ENCODE measurements at regions not wholly inside any gene's neighbourhood (a gene's known extent, or its start where the extent isn't known, plus 50 kb on each side); places are given as distances from the start of the nearest gene placed in this dataset.
"Not testable (repeated sequence)": the region's sequence is repeated elsewhere in the genome, so short reads cannot be mapped to it uniquely, and the experiment has no call there.

GRCh38 chr17:21470422-21470821 is 94.3 kb downstream of the KCNJ12 start:
- not testable (repeated sequence) for H3K4me3 ChIP-seq (ENCODE audit: insufficient read depth, low read depth, low read length, poor library complexity, severe bottlenecking); H3K4me1 ChIP-seq (ENCODE audit: control insufficient read depth, insufficient read depth, low read length, poor library complexity, severe bottlenecking); H3K36me3 ChIP-seq (ENCODE audit: control insufficient read depth, insufficient read depth, low read length); H3K9me3 ChIP-seq (ENCODE audit: control insufficient read depth, low read length); H3K27me3 ChIP-seq (replicated peaks; ENCODE audit: control insufficient read depth, insufficient read depth, low read length, poor library complexity, severe bottlenecking); H3K27ac ChIP-seq (ENCODE audit: insufficient read depth, low read length, poor library complexity, severe bottlenecking); DNase-seq

DNA sequence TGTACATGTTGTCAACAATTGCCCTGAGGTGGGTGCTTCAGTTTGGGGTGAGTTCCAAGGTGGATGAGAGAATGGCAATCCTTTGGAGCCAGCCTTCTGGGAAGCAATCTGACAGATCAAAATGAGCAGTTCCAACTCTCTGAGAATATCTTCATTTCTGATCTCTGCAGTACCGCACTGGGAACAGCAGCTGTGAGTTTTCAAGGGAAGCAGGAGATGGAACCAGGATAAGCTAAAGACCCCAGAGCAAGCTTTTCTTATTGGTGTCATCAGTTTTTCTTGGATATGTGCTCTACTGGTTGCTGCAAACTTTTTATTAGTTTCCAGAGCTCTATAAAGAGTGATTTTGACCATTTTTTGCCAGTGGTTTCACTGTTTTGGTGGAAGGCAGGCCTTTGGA is 94.7 kb downstream of the KCNJ12 start:
- Histone ChIP-seq H3K4me1 (ENCODE audit: control insufficient read depth, insufficient read depth, low read length, poor library complexity, severe bottlenecking) (no peaks in the 10 kb centered on the region), H3K27ac (ENCODE audit: insufficient read depth, low read length, poor library complexity, severe bottlenecking) (no peak overlapping the region), H3K36me3 (ENCODE audit: control insufficient read depth, insufficient read depth, low read length) (no peaks in the 10 kb centered on the region), H3K27me3 (replicated peaks; ENCODE audit: control insufficient read depth, insufficient read depth, low read length, poor library complexity, severe bottlenecking) (no peaks in the 10 kb centered on the region), H3K4me3 (ENCODE audit: insufficient read depth, low read depth, low read length, poor library complexity, severe bottlenecking) (no peak overlapping the region), H3K9me3 (ENCODE audit: control insufficient read depth, low read length) (no peaks in the 10 kb centered on the region)
- DNase-seq = no peak

- no peak for DNase-seq
- Histone ChIP-seq H3K27ac (ENCODE audit: insufficient read depth, low read length, poor library complexity, severe bottlenecking) (no peak overlapping the region), H3K27me3 (replicated peaks; ENCODE audit: control insufficient read depth, insufficient read depth, low read length, poor library complexity, severe bottlenecking) (no peaks in the 10 kb centered on the region), H3K4me3 (ENCODE audit: insufficient read depth, low read depth, low read length, poor library complexity, severe bottlenecking) (no peak overlapping the region), H3K4me1 (ENCODE audit: control insufficient read depth, insufficient read depth, low read length, poor library complexity, severe bottlenecking) (no peaks in the 10 kb centered on the region), H3K36me3 (ENCODE audit: control insufficient read depth, insufficient read depth, low read length) (no peaks in the 10 kb centered on the region), H3K9me3 (ENCODE audit: control insufficient read depth, low read length) (no peaks in the 10 kb centered on the region)
Measured at GRCh38 chr17:21474815-21475214, 98.7 kb downstream of the KCNJ12 start.

- Histone ChIP-seq H3K36me3 (ENCODE audit: control insufficient read depth, insufficient read depth, low read length) (no peaks in the 10 kb centered on the region), H3K27me3 (replicated peaks; ENCODE audit: control insufficient read depth, insufficient read depth, low read length, poor library complexity, severe bottlenecking) (no peaks in the 10 kb centered on the region), H3K4me1 (ENCODE audit: control insufficient read depth, insufficient read depth, low read length, poor library complexity, severe bottlenecking) (no peaks in the 10 kb centered on the region), H3K27ac (ENCODE audit: insufficient read depth, low read length, poor library complexity, severe bottlenecking) (no peak overlapping the region), H3K9me3 (ENCODE audit: control insufficient read depth, low read length) (no peaks in the 10 kb centered on the region), H3K4me3 (ENCODE audit: insufficient read depth, low read depth, low read length, poor library complexity, severe bottlenecking) (no peak overlapping the region)
- no peak for DNase-seq
Measured at GRCh38 chr17:21475571-21475970, 99.4 kb downstream of the KCNJ12 start.

GRCh38 chr17:21476867-21477266 is 100.7 kb downstream of the KCNJ12 start:
- H3K4me3 ChIP-seq (ENCODE audit: insufficient read depth, low read depth, low read length, poor library complexity, severe bottlenecking) = no peak overlapping the region
- H3K9me3 ChIP-seq (ENCODE audit: control insufficient read depth, low read length) = no peaks in the 10 kb centered on the region
- H3K27ac ChIP-seq (ENCODE audit: insufficient read depth, low read length, poor library complexity, severe bottlenecking) = no peak overlapping the region
- H3K4me1 ChIP-seq (ENCODE audit: control insufficient read depth, insufficient read depth, low read length, poor library complexity, severe bottlenecking) = no peaks in the 10 kb centered on the region
- no peaks in the 10 kb centered on the region for H3K27me3 ChIP-seq (replicated peaks; ENCODE audit: control insufficient read depth, insufficient read depth, low read length, poor library complexity, severe bottlenecking)
- no peaks in the 10 kb centered on the region for H3K36me3 ChIP-seq (ENCODE audit: control insufficient read depth, insufficient read depth, low read length)
- no peak for DNase-seq

DNA sequence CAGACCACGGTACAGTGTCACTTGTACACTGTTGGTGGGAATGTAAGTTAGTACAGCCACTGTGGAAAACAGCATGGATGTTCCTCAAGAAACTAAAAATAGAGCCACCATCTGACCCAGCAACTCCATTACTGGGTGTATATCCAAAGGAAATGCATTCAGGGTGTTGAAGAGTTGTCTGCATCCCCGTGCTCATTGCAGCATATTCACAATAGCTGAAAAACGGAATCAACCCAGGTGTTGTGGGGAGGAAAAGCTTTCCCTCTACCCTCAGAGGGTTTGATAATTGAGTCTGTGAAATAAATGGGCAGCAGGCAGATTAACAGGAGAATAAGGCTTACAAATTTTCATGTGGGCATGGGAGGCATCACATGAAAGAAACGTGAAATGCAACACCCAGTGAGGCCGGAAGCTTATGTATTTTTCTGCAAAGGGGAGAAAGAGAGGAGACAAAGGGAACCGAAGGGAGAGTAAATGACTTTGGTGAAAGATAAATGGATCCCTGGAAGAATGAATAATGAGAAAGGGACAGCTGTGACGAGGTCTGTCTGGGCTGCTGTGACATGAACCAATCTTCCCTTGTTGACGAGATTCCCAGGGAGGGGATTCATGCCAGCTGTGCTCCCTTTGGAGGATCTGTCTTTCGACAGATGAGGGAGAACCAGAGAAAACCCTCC is 106.2 kb downstream of the KCNJ12 start:
- Histone ChIP-seq H3K27me3 (replicated peaks; ENCODE audit: control insufficient read depth, insufficient read depth, low read length, poor library complexity, severe bottlenecking) (no peaks in the 10 kb centered on the region), H3K4me3 (ENCODE audit: insufficient read depth, low read depth, low read length, poor library complexity, severe bottlenecking) (no peak overlapping the region), H3K36me3 (ENCODE audit: control insufficient read depth, insufficient read depth, low read length) (no peaks in the 10 kb centered on the region), H3K9me3 (ENCODE audit: control insufficient read depth, low read length) (no peaks in the 10 kb centered on the region), H3K27ac (ENCODE audit: insufficient read depth, low read length, poor library complexity, severe bottlenecking) (no peak overlapping the region), H3K4me1 (ENCODE audit: control insufficient read depth, insufficient read depth, low read length, poor library complexity, severe bottlenecking) (no peaks in the 10 kb centered on the region)
- no peak for DNase-seq

- H3K9me3 ChIP-seq (ENCODE audit: control insufficient read depth, low read length); H3K4me1 ChIP-seq (ENCODE audit: control insufficient read depth, insufficient read depth, low read length, poor library complexity, severe bottlenecking); H3K36me3 ChIP-seq (ENCODE audit: control insufficient read depth, insufficient read depth, low read length); H3K27me3 ChIP-seq (replicated peaks; ENCODE audit: control insufficient read depth, insufficient read depth, low read length, poor library complexity, severe bottlenecking); H3K27ac ChIP-seq (ENCODE audit: insufficient read depth, low read length, poor library complexity, severe bottlenecking); DNase-seq; H3K4me3 ChIP-seq (ENCODE audit: insufficient read depth, low read depth, low read length, poor library complexity, severe bottlenecking): not testable (repeated sequence)
Measured at GRCh38 chr17:21488043-21488442, 111.9 kb downstream of the KCNJ12 start.

DNA sequence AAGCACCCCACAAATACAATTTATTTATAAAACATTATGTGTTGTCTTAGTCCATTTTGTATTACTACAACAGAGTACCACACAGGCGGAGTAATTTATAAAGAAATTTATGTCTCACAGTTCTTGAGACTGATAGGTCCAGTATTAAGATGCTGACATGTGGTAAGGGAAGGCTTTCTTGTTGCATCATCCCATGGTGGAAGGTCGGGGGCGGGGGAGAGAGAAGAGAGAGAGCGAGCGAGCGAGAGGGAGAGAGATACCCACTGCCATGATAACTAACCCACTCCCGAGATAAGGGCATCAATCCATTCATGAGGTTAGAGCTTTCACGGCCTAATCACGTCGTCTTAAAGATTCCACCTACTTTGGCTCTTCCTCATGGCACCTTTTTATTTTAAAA is 117.8 kb downstream of the KCNJ12 start:
- DNase-seq = no peak
- no peaks in the 10 kb centered on the region for H3K27me3 ChIP-seq (replicated peaks; ENCODE audit: control insufficient read depth, insufficient read depth, low read length, poor library complexity, severe bottlenecking)

GRCh38 chr17:21495281-21495680 is 119.1 kb downstream of the KCNJ12 start:
- no peaks in the 10 kb centered on the region for H3K36me3 ChIP-seq (ENCODE audit: control insufficient read depth, insufficient read depth, low read length)
- H3K27ac ChIP-seq (ENCODE audit: insufficient read depth, low read length, poor library complexity, severe bottlenecking) = no peak overlapping the region
- H3K4me1 ChIP-seq (ENCODE audit: control insufficient read depth, insufficient read depth, low read length, poor library complexity, severe bottlenecking) = no peaks in the 10 kb centered on the region
- H3K27me3 ChIP-seq (replicated peaks; ENCODE audit: control insufficient read depth, insufficient read depth, low read length, poor library complexity, severe bottlenecking) = no peaks in the 10 kb centered on the region
- H3K9me3 ChIP-seq (ENCODE audit: control insufficient read depth, low read length) = no peaks in the 10 kb centered on the region
- H3K4me3 ChIP-seq (ENCODE audit: insufficient read depth, low read depth, low read length, poor library complexity, severe bottlenecking) = no peak overlapping the region
- DNase-seq = no peak

More for the DNA sequence above, 117.8 kb downstream of the KCNJ12 start:
- H3K9me3 ChIP-seq (ENCODE audit: control insufficient read depth, low read length) = no peaks in the 10 kb centered on the region
- no peaks in the 10 kb centered on the region for H3K4me1 ChIP-seq (ENCODE audit: control insufficient read depth, insufficient read depth, low read length, poor library complexity, severe bottlenecking)
- H3K4me3 ChIP-seq (ENCODE audit: insufficient read depth, low read depth, low read length, poor library complexity, severe bottlenecking) = no peak overlapping the region
- no peak overlapping the region for H3K27ac ChIP-seq (ENCODE audit: insufficient read depth, low read length, poor library complexity, severe bottlenecking)
- no peaks in the 10 kb centered on the region for H3K36me3 ChIP-seq (ENCODE audit: control insufficient read depth, insufficient read depth, low read length)

GRCh38 chr17:21500064-21500463 is 123.9 kb downstream of the KCNJ12 start:
- DNase-seq = no peak
- Histone ChIP-seq H3K27ac (ENCODE audit: insufficient read depth, low read length, poor library complexity, severe bottlenecking) (no peak overlapping the region), H3K27me3 (replicated peaks; ENCODE audit: control insufficient read depth, insufficient read depth, low read length, poor library complexity, severe bottlenecking) (no peaks in the 10 kb centered on the region), H3K4me3 (ENCODE audit: insufficient read depth, low read depth, low read length, poor library complexity, severe bottlenecking) (no peak overlapping the region), H3K4me1 (ENCODE audit: control insufficient read depth, insufficient read depth, low read length, poor library complexity, severe bottlenecking) (no peaks in the 10 kb centered on the region), H3K36me3 (ENCODE audit: control insufficient read depth, insufficient read depth, low read length) (no peaks in the 10 kb centered on the region), H3K9me3 (ENCODE audit: control insufficient read depth, low read length) (no peaks in the 10 kb centered on the region)

Data from effector memory CD4-positive, alpha-beta T cell (primary cell).